B cell (primary cell): ENCODE measurements at regions not wholly inside any gene's neighbourhood (a gene's known extent, or its start where the extent isn't known, plus 50 kb on each side); places are given as distances from the start of the nearest gene placed in this dataset.
"Not testable (repeated sequence)": the region's sequence is repeated elsewhere in the genome, so short reads cannot be mapped to it uniquely, and the experiment has no call there.

ENCODE experiments used
- ATAC-seq: fragments of 200-7000 bp; cut with Tn5 transposase; one replicate; pipeline ENCODE4 v1.10.0; 2021; ENCODE audit warnings: low read depth, mild to moderate bottlenecking, moderate number of reproducible peaks, moderate library complexity
- CTCF ChIA-PET: fragments of 350-600 bp; sonication (Branson Sonifier 250); formaldehyde crosslinking; loops from one replicate; lab custom pipeline; 2021; ENCODE audit warnings: antibody characterized with exemption, inconsistent platforms; lab: Charles Lee
- POLR2A ChIA-PET: fragments of 350-600 bp; sonication (Branson Sonifier 250); formaldehyde crosslinking; loops from one replicate; lab custom pipeline; 2021; ENCODE audit warnings: antibody characterized with exemption; lab: Charles Lee
- DNase-seq: peaks from one replicate; pipeline ENCODE4 v3.0.0; 2013
- H2AFZ ChIP-seq: 2 replicates; pipeline ENCODE4 v1.6.1; 2012; ENCODE audit warnings: mild to moderate bottlenecking, low read depth, low read length; ENCODE audit not compliant: insufficient read depth, poor library complexity, severe bottlenecking
- H3K27ac ChIP-seq, 2 donors: 1 replicate in 1 of 2; 2 replicates in 1 of 2; pipeline ENCODE4 v1.5.1; 2012 to 2013; ENCODE audit warnings: low read length in 2 of 2, mild to moderate bottlenecking in 2 of 2, moderate library complexity in 1 of 2
- H3K27me3 ChIP-seq, 4 experiments: fragments of 200-600 bp in 1 of 4; sonication (generic) in 1 of 4; replicated peaks in 1 of 4; 1 replicate in 2 of 4; 2 replicates in 2 of 4; pipeline versions ENCODE4 v1.6.1 to v1.7.0; 2013 to 2016; ENCODE audit warnings: low read length in 3 of 4, mild to moderate bottlenecking in 2 of 4, mixed read lengths in 1 of 4, moderate library complexity in 1 of 4; ENCODE audit not compliant: insufficient read depth in 4 of 4, control insufficient read depth in 3 of 4; ENCODE audit errors: control extremely low read depth in 1 of 4
- H3K36me3 ChIP-seq, 2 experiments: replicated peaks in 1 of 2; 1 replicate in 1 of 2; 2 replicates in 1 of 2; pipeline versions ENCODE4 v1.6.1 to v1.7.1; 2013; ENCODE audit warnings: low read length in 1 of 2; ENCODE audit not compliant: insufficient read depth in 2 of 2, control insufficient read depth in 1 of 2; ENCODE audit errors: control extremely low read depth in 1 of 2, extremely low read depth in 1 of 2
- H3K4me1 ChIP-seq, 2 donors: fragments of 200-600 bp in 1 of 2; sonication (generic) in 1 of 2; 1 replicate in 1 of 2; 2 replicates in 1 of 2; pipeline versions ENCODE4 v1.5.1 to v1.6.1; 2013 to 2017; ENCODE audit warnings: low read length in 2 of 2; ENCODE audit not compliant: control insufficient read depth in 2 of 2, insufficient read depth in 2 of 2
- H3K4me2 ChIP-seq: replicated peaks from 2 replicates; pipeline ENCODE3; 2012; ENCODE audit warnings: mild to moderate bottlenecking, low read depth, low read length; ENCODE audit not compliant: poor library complexity, severe bottlenecking
- H3K4me3 ChIP-seq, 5 experiments: fragments of 200-600 bp in 1 of 5; sonication (generic) in 1 of 5; 1 replicate in 3 of 5; 2 replicates in 2 of 5; pipeline versions ENCODE4 v1.5.1 to v1.7.0; 2011 to 2016; ENCODE audit warnings: low read length in 4 of 5, mild to moderate bottlenecking in 4 of 5, low read depth in 2 of 5, control low read depth in 1 of 5, moderate library complexity in 1 of 5; ENCODE audit not compliant: insufficient read depth in 1 of 5; ENCODE audit errors: control extremely low read depth in 1 of 5, extremely low read depth in 1 of 5
- H3K79me2 ChIP-seq: fragments of 200-600 bp; sonication (generic); one replicate; pipeline ENCODE4 v1.6.0; 2016; ENCODE audit warnings: low read length; ENCODE audit not compliant: control insufficient read depth, insufficient read depth
- H3K9ac ChIP-seq: fragments of 200-600 bp; sonication (generic); 2 replicates; pipeline ENCODE4 v1.6.1; 2017; ENCODE audit warnings: mild to moderate bottlenecking, low read length, moderate library complexity
- H3K9me3 ChIP-seq, 3 donors: one replicate each; pipeline versions ENCODE4 v1.6.1 to v1.7.1; 2013; ENCODE audit warnings: low read length in 2 of 3; ENCODE audit not compliant: control insufficient read depth in 2 of 3, insufficient read depth in 1 of 3; ENCODE audit errors: control extremely low read depth in 1 of 3
- H4K20me1 ChIP-seq: 2 replicates; pipeline ENCODE4 v1.6.0; 2012; ENCODE audit warnings: mild to moderate bottlenecking, low read length; ENCODE audit not compliant: insufficient read depth, control insufficient read depth, poor library complexity, severe bottlenecking
- H3K27ac Mint-ChIP-seq: one replicate; pipeline ENCODE4 v1.8.0; 2021; ENCODE audit warnings: mixed read lengths
- H3K27me3 Mint-ChIP-seq: one replicate; pipeline ENCODE4 v1.8.0; 2021; ENCODE audit warnings: mixed read lengths
- H3K4me1 Mint-ChIP-seq: one replicate; pipeline ENCODE4 v1.8.0; 2021; ENCODE audit warnings: mixed read lengths
- H3K4me3 Mint-ChIP-seq: one replicate; pipeline ENCODE4 v1.8.0; 2021; ENCODE audit warnings: mixed read lengths
- H3K9me3 Mint-ChIP-seq: one replicate; pipeline ENCODE4 v1.8.0; 2022; ENCODE audit warnings: mixed read lengths; ENCODE audit not compliant: insufficient read depth
- EZH2 ChIP-seq: IDR thresholded peaks from 2 replicates; pipeline ENCODE4 v1.6.1; 2012; ENCODE audit warnings: borderline replicate concordance, low read depth, mild to moderate bottlenecking, moderate library complexity, low read length; ENCODE audit not compliant: insufficient read depth, poor library complexity, severe bottlenecking
- WGBS: methylation state at CpG from one replicate; pipeline ENCODE4 v1.1.5; 2013; ENCODE audit warnings: missing lambda C conversion rate; ENCODE audit not compliant: insufficient coverage; 5-methylcytosine and 5-hydroxymethylcytosine counted together
- intact Hi-C: fragments of 100-400 bp; cut with micrococcal nuclease; formaldehyde crosslinking; loops from one replicate; pipeline ENCODE4 v1.10.0; 2022
- TF ChIP-seq, protein P1 (sequence below): fragments of 200-600 bp; IDR thresholded peaks from one replicate; pipeline ENCODE4 v1.8.0; 2022; ENCODE audit warnings: antibody characterized with exemption, mild to moderate bottlenecking

DNA sequence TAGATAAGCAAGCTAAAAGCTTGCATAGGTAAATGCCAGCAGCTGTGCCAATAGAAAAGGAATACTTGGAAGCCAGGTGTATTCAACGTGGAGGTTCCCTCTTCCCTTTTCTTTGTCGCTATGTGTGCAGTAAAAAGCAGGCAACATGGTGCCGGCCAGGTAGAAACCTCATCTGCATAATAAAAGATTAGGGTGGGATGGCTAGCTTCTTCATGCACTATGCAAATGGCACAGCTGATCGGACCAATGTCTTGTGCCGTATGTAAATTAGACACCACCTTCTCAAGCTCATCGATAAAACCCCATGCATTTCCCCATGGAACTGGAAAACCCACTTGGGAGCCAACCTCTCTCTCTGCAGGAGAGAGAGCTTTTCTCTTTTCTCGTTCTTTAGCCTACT is 150.9 kb upstream of the FOXK1 start:
- H3K9me3 ChIP-seq: peaks cover 0 to 6% (median 0%) of the 10 kb centered on the region in 3 donors
- H3K36me3 ChIP-seq: no peaks in the 10 kb centered on the region
- H3K27ac Mint-ChIP-seq: no peak overlapping the region
- intact Hi-C loops: no loop called here
- no peak for DNase-seq
- no peak for ATAC-seq
- no peaks in the 10 kb centered on the region for H3K4me1 ChIP-seq
- H3K4me3 ChIP-seq: no peak overlapping the region
- CTCF ChIA-PET: interaction anchor here (0.6 kb wide), 1 partner anchor 85 kb away, joined by 6 read pairs; no protein-coding TSS in a partner anchor
- no peak overlapping the region for H3K27ac ChIP-seq
- no peaks in the 10 kb centered on the region for H3K79me2 ChIP-seq
- POLR2A ChIA-PET: no interaction called here
- peaks cover 5% of the 10 kb centered on the region for H3K27me3 Mint-ChIP-seq
- H2AFZ ChIP-seq: no peak overlapping the region
- H3K27me3 ChIP-seq: peaks cover 0 to 3% (median 0%) of the 10 kb centered on the region in 4 experiments
- 65% methylated on average over 6 of the region's 7 CpGs for WGBS
- no peaks in the 10 kb centered on the region for H3K4me1 Mint-ChIP-seq
- no peaks in the 10 kb centered on the region for H4K20me1 ChIP-seq
- H3K9ac ChIP-seq: no peak overlapping the region
- H3K4me2 ChIP-seq: no peak overlapping the region
- peaks cover 6% of the 10 kb centered on the region for H3K9me3 Mint-ChIP-seq
- no peak overlapping the region for H3K4me3 Mint-ChIP-seq
- TF ChIP-seq, protein P1, sequence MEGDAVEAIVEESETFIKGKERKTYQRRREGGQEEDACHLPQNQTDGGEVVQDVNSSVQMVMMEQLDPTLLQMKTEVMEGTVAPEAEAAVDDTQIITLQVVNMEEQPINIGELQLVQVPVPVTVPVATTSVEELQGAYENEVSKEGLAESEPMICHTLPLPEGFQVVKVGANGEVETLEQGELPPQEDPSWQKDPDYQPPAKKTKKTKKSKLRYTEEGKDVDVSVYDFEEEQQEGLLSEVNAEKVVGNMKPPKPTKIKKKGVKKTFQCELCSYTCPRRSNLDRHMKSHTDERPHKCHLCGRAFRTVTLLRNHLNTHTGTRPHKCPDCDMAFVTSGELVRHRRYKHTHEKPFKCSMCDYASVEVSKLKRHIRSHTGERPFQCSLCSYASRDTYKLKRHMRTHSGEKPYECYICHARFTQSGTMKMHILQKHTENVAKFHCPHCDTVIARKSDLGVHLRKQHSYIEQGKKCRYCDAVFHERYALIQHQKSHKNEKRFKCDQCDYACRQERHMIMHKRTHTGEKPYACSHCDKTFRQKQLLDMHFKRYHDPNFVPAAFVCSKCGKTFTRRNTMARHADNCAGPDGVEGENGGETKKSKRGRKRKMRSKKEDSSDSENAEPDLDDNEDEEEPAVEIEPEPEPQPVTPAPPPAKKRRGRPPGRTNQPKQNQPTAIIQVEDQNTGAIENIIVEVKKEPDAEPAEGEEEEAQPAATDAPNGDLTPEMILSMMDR: no peak
- TF ChIP-seq EZH2: no peak

DNA sequence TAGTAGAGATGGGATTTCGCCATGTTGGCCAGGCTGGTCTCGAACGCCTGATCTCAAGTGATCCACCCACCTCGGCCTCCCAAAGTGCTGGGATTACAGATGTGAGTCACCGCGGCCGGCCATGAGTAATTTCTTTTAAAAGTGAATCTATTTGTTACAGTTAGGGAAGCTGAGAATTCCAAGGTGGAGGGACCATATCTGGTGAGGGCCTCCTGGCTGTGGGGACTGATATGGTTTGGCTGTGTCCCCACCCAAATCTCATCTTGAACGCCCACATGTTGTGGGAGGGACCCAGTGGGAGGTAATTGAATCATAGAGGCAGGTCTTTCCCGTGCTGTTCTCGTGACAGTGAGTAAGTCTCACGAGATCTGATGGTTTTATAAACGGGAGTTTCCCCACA is 148.8 kb upstream of the FOXK1 start:
- ATAC-seq, H3K4me3 Mint-ChIP-seq, H3K9ac ChIP-seq, H3K4me3 ChIP-seq, CTCF ChIA-PET, H3K4me2 ChIP-seq, H3K27me3 ChIP-seq, POLR2A ChIA-PET, DNase-seq, H3K9me3 Mint-ChIP-seq, H4K20me1 ChIP-seq, H3K27ac ChIP-seq, H3K4me1 Mint-ChIP-seq, H3K27ac Mint-ChIP-seq, H3K9me3 ChIP-seq, intact Hi-C loops, H3K79me2 ChIP-seq, H3K27me3 Mint-ChIP-seq, H3K36me3 ChIP-seq, H3K4me1 ChIP-seq, H2AFZ ChIP-seq: not testable (repeated sequence)
- WGBS: 85% methylated on average over 12 of the region's 12 CpGs
